Esophagus squamous epithelium (tissue), 4 donors: ENCODE measurements at regions not wholly inside any gene's neighbourhood (a gene's known extent, or its start where the extent isn't known, plus 50 kb on each side); places are given as distances from the start of the nearest gene placed in this dataset.

Source experiments
- POLR2A ChIP-seq, 4 donors: fragments of 450-650 bp; IDR thresholded peaks; one replicate each; pipeline ENCODE4 v1.6.1; 2017; ENCODE audit warnings: antibody characterized with exemption in 4 of 4, mild to moderate bottlenecking in 4 of 4, moderate library complexity in 3 of 4
- TF ChIP-seq, protein P1 (sequence below), 6 experiments: fragments of 450-650 bp in 4 of 6; fragments of 200-600 bp in 2 of 6; sonication (generic) in 2 of 6; IDR thresholded peaks; one replicate each; pipeline ENCODE4 v1.5.1; 2016 to 2019; ENCODE audit warnings: antibody characterized with exemption in 6 of 6, mild to moderate bottlenecking in 4 of 6, moderate library complexity in 4 of 6

GRCh38 chr3:28615071-28615470 lies 266.4 kb upstream of the AZI2 start:
- TF ChIP-seq, protein P1, sequence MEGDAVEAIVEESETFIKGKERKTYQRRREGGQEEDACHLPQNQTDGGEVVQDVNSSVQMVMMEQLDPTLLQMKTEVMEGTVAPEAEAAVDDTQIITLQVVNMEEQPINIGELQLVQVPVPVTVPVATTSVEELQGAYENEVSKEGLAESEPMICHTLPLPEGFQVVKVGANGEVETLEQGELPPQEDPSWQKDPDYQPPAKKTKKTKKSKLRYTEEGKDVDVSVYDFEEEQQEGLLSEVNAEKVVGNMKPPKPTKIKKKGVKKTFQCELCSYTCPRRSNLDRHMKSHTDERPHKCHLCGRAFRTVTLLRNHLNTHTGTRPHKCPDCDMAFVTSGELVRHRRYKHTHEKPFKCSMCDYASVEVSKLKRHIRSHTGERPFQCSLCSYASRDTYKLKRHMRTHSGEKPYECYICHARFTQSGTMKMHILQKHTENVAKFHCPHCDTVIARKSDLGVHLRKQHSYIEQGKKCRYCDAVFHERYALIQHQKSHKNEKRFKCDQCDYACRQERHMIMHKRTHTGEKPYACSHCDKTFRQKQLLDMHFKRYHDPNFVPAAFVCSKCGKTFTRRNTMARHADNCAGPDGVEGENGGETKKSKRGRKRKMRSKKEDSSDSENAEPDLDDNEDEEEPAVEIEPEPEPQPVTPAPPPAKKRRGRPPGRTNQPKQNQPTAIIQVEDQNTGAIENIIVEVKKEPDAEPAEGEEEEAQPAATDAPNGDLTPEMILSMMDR (IDR thresholded peaks at IDR 0.05), result no peak
- no peak for TF ChIP-seq POLR2A (IDR thresholded peaks at IDR 0.05)
